Liver (tissue), 7 donors: ENCODE measurements at regions not wholly inside any gene's neighbourhood (a gene's known extent, or its start where the extent isn't known, plus 50 kb on each side); places are given as distances from the start of the nearest gene placed in this dataset.

Experiments
- DNase-seq: peaks from one replicate; pipeline ENCODE4 v3.0.0-alpha.2; 2017; ENCODE audit warnings: low spot score
- H3K27ac ChIP-seq, 2 donors: one replicate each; pipeline ENCODE4 v1.7.0; 2013; ENCODE audit warnings: inconsistent platforms in 2 of 2, low read length in 2 of 2, control low read depth in 1 of 2, low read depth in 1 of 2, mild to moderate bottlenecking in 1 of 2
- H3K27me3 ChIP-seq, 4 donors: one replicate each; pipeline versions ENCODE4 v1.6.1 to v1.7.0; 2013; ENCODE audit warnings: low read length in 3 of 4, inconsistent platforms in 1 of 4, mild to moderate bottlenecking in 1 of 4, moderate library complexity in 1 of 4; ENCODE audit not compliant: control insufficient read depth in 4 of 4, insufficient read depth in 4 of 4
- H3K36me3 ChIP-seq, 4 donors: one replicate each; pipeline versions ENCODE4 v1.6.1 to v1.7.0; 2013; ENCODE audit warnings: low read length in 3 of 4, mild to moderate bottlenecking in 3 of 4, low read depth in 1 of 4, moderate library complexity in 1 of 4; ENCODE audit not compliant: control insufficient read depth in 4 of 4, insufficient read depth in 3 of 4
- H3K4me1 ChIP-seq, 4 donors: one replicate each; pipeline versions ENCODE4 v1.6.1 to v1.7.0; 2013; ENCODE audit warnings: low read length in 3 of 4, mild to moderate bottlenecking in 3 of 4, moderate library complexity in 1 of 4; ENCODE audit not compliant: control insufficient read depth in 4 of 4, insufficient read depth in 4 of 4
- H3K4me3 ChIP-seq, 3 donors: one replicate each; pipeline versions ENCODE4 v1.6.1 to v1.7.0; 2013; ENCODE audit warnings: low read length in 3 of 3, control low read depth in 1 of 3, low read depth in 1 of 3, mild to moderate bottlenecking in 1 of 3
- H3K9ac ChIP-seq, 2 donors: one replicate each; pipeline ENCODE4 v1.7.0; 2013; ENCODE audit warnings: low read length in 2 of 2, mild to moderate bottlenecking in 2 of 2, moderate library complexity in 2 of 2, control low read depth in 1 of 2, low read depth in 1 of 2
- H3K9me3 ChIP-seq, 4 donors: one replicate each; pipeline versions ENCODE4 v1.6.1 to v1.7.0; 2013; ENCODE audit warnings: low read length in 3 of 4; ENCODE audit not compliant: control insufficient read depth in 4 of 4
- ATF3 ChIP-seq: IDR thresholded peaks from 2 replicates; pipeline ENCODE4 v1.6.1; 2016; ENCODE audit warnings: antibody characterized with exemption
- EGR1 ChIP-seq, 2 donors: IDR thresholded peaks; 2 replicates each; pipeline ENCODE4 v1.6.1; 2016 to 2018; ENCODE audit warnings: antibody characterized with exemption in 2 of 2, low read depth in 2 of 2
- FOXA1 ChIP-seq: IDR thresholded peaks from 2 replicates; pipeline ENCODE4 v1.6.1; 2016; ENCODE audit warnings: antibody characterized with exemption
- GABPA ChIP-seq, 2 donors: IDR thresholded peaks in 1 of 2; conservative IDR thresholded peaks in 1 of 2; 2 replicates each; pipeline ENCODE4 v1.6.1; 2016; ENCODE audit warnings: antibody characterized with exemption in 2 of 2, mild to moderate bottlenecking in 1 of 2, moderate library complexity in 1 of 2
- JUND ChIP-seq, 2 donors: IDR thresholded peaks; 2 replicates each; pipeline ENCODE4 v1.6.1; 2016; ENCODE audit warnings: antibody characterized with exemption in 2 of 2
- MAX ChIP-seq: IDR thresholded peaks from 2 replicates; pipeline ENCODE4 v1.6.1; 2016; ENCODE audit warnings: antibody characterized with exemption
- NR2F2 ChIP-seq: IDR thresholded peaks from 2 replicates; pipeline ENCODE4 v1.6.1; 2016; ENCODE audit warnings: antibody characterized with exemption
- REST ChIP-seq: IDR thresholded peaks from 2 replicates; pipeline ENCODE4 v1.6.1; 2016; ENCODE audit warnings: antibody characterized with exemption, mild to moderate bottlenecking
- SP1 ChIP-seq: IDR thresholded peaks from 2 replicates; pipeline ENCODE4 v1.6.1; 2018; ENCODE audit warnings: antibody characterized with exemption, mild to moderate bottlenecking
- TAF1 ChIP-seq: conservative IDR thresholded peaks from 2 replicates; pipeline ENCODE4 v1.6.1; 2016; ENCODE audit warnings: antibody characterized with exemption, mild to moderate bottlenecking
- YY1 ChIP-seq: IDR thresholded peaks from 2 replicates; pipeline ENCODE4 v1.6.1; 2016; ENCODE audit warnings: antibody characterized with exemption, mild to moderate bottlenecking
- ZBTB33 ChIP-seq: IDR thresholded peaks from 2 replicates; pipeline ENCODE4 v1.6.1; 2016; ENCODE audit warnings: antibody characterized with exemption
- WGBS: extraction: QIAGEN DNeasy Blood & Tissue Kit; methylation state at CpG from one replicate; pipeline ENCODE4 v1.1.7; 2013; 5-methylcytosine and 5-hydroxymethylcytosine counted together
- donor health status: healthy.
- donor health status: healthy.
- donor health status: healthy.
- donor health status: healthy.

- H3K36me3 ChIP-seq, result no peaks in the 10 kb centered on the region
- H3K27ac ChIP-seq, result no peak overlapping the region
- no peak overlapping the region for H3K9ac ChIP-seq
- no peak for DNase-seq
- H3K9me3 ChIP-seq, result peaks cover 8 to 13% (median 12%) of the 10 kb centered on the region in 4 donors
- no peaks in the 10 kb centered on the region for H3K27me3 ChIP-seq
- H3K4me1 ChIP-seq, result no peaks in the 10 kb centered on the region
- WGBS, result 80% methylated on average over 20 of the region's 20 CpGs
- no peak overlapping the region for H3K4me3 ChIP-seq
- no peak for TF ChIP-seq SP1
These were observed 399.0 kb downstream of the HTR1A start for GRCh38 chr5:63563008-63563917.

GRCh38 chr5:63555874-63556273 lies 406.4 kb downstream of the HTR1A start:
- no peak for DNase-seq
- H3K9me3 ChIP-seq, result peaks cover 0 to 2% (median 0%) of the 10 kb centered on the region in 4 donors

More at GRCh38 chr5:63555874-63556273, 406.4 kb downstream of the HTR1A start:
- no peak overlapping the region for H3K4me3 ChIP-seq
- H3K27me3 ChIP-seq, result no peaks in the 10 kb centered on the region
- no peak overlapping the region for H3K9ac ChIP-seq
- H3K36me3 ChIP-seq, result no peaks in the 10 kb centered on the region
- 73% methylated on average over 4 of the region's 4 CpGs for WGBS
- no peaks in the 10 kb centered on the region for H3K4me1 ChIP-seq
- TF ChIP-seq MAX (no peak), ATF3 (no peak), GABPA (IDR thresholded peaks at IDR 0.05 in 1 of 2, conservative IDR thresholded peaks at IDR 0.05 in 1 of 2) (no peak), TAF1 (no peak), EGR1 (IDR thresholded peaks at IDR 0.05; ENCODE audit: low read depth in 2 of 2) (no peak), FOXA1 (no peak), YY1 (no peak), ZBTB33 (no peak), REST (no peak), NR2F2 (no peak), JUND (IDR thresholded peaks at IDR 0.05) (no peak)
- no peak overlapping the region for H3K27ac ChIP-seq
